WTC11 (cell line): ENCODE measurements at regions not wholly inside any gene's neighbourhood (a gene's known extent, or its start where the extent isn't known, plus 50 kb on each side); places are given as distances from the start of the nearest gene placed in this dataset.

ENCODE experiments used
- ATAC-seq: fragments of 200-7000 bp; cut with Tn5 transposase; 2 replicates; pipeline ENCODE4 v1.10.0; 2021; ENCODE audit warnings: mild to moderate bottlenecking, moderate library complexity
- CTCF ChIA-PET: fragments of 300-600 bp; sonication (Branson Sonifier 250); formaldehyde crosslinking; loops from one replicate; lab custom pipeline; 2021; ENCODE audit warnings: antibody characterized with exemption; lab: Charles Lee
- POLR2A ChIA-PET: fragments of 350-600 bp; sonication (Branson Sonifier 250); formaldehyde crosslinking; loops from one replicate; lab custom pipeline; 2021; ENCODE audit warnings: antibody characterized with exemption; lab: Charles Lee
- DNase-seq: peaks from one replicate; pipeline ENCODE4 v3.0.0; 2021; ENCODE audit warnings: low spot score
- H3K27ac Mint-ChIP-seq: 2 replicates; pipeline ENCODE4 v1.8.0; 2021; ENCODE audit warnings: mixed read lengths
- H3K27me3 Mint-ChIP-seq: 2 replicates; pipeline ENCODE4 v1.8.0; 2021; ENCODE audit warnings: low read depth, mild to moderate bottlenecking, moderate library complexity, mixed read lengths
- H3K36me3 Mint-ChIP-seq: 2 replicates; pipeline ENCODE4 v1.8.0; 2021; ENCODE audit warnings: mixed read lengths
- H3K4me1 Mint-ChIP-seq: 2 replicates; pipeline ENCODE4 v1.8.0; 2022; ENCODE audit warnings: mixed read lengths
- H3K4me3 Mint-ChIP-seq: 2 replicates; pipeline ENCODE4 v1.8.0; 2021; ENCODE audit warnings: mild to moderate bottlenecking, moderate library complexity, mixed read lengths
- H3K9me3 Mint-ChIP-seq: 2 replicates; pipeline ENCODE4 v1.8.0; 2021; ENCODE audit warnings: mixed read lengths
- ATF1 ChIP-seq: sonication (generic); formaldehyde crosslinking; IDR thresholded peaks from 2 replicates; pipeline ENCODE4 v1.8.1; 2023; ENCODE audit warnings: mild to moderate bottlenecking, moderate library complexity, missing genetic modification reagents
- CREB1 ChIP-seq: sonication (generic); formaldehyde crosslinking; IDR thresholded peaks from 2 replicates; pipeline ENCODE4 v1.8.0; 2023; ENCODE audit warnings: mild to moderate bottlenecking, missing genetic modification reagents
- ESRRA ChIP-seq: sonication (generic); formaldehyde crosslinking; IDR thresholded peaks from 2 replicates; pipeline ENCODE4 v1.8.1; 2022; ENCODE audit warnings: mild to moderate bottlenecking, missing genetic modification reagents, borderline replicate concordance
- GRHL2 ChIP-seq: fragments of 250-450 bp; sonication (Bioruptor Pico); IDR thresholded peaks from 2 replicates; pipeline ENCODE4 v1.8.0; 2022; ENCODE audit warnings: mild to moderate bottlenecking, moderate library complexity; ENCODE audit not compliant: insufficient replicate concordance, severe bottlenecking
- HMGA2 ChIP-seq: fragments of 250-450 bp; sonication (Bioruptor Pico); IDR thresholded peaks from 2 replicates; pipeline ENCODE4 v1.4.0; 2021; ENCODE audit warnings: mild to moderate bottlenecking, moderate library complexity
- IRF2 ChIP-seq: sonication (generic); formaldehyde crosslinking; IDR thresholded peaks from 2 replicates; pipeline ENCODE4 v1.8.0; 2022; ENCODE audit warnings: low read depth, missing genetic modification reagents, borderline replicate concordance
- KAT7 ChIP-seq: sonication (generic); formaldehyde crosslinking; IDR thresholded peaks from 2 replicates; pipeline ENCODE4 v1.8.1; 2023; ENCODE audit warnings: missing genetic modification reagents, mild to moderate bottlenecking, borderline replicate concordance
- MXD4 ChIP-seq: fragments of 250-450 bp; sonication (Bioruptor Pico); IDR thresholded peaks from 2 replicates; pipeline ENCODE4 v1.8.0; 2021; ENCODE audit warnings: mild to moderate bottlenecking, moderate library complexity, borderline replicate concordance
- MYBL2 ChIP-seq: sonication (generic); formaldehyde crosslinking; IDR thresholded peaks from 2 replicates; pipeline ENCODE4 v1.8.1; 2023; ENCODE audit warnings: mild to moderate bottlenecking, moderate library complexity, missing genetic modification reagents
- NR1H2 ChIP-seq: sonication (generic); formaldehyde crosslinking; IDR thresholded peaks from 2 replicates; pipeline ENCODE4 v1.9.0; 2021; ENCODE audit warnings: mild to moderate bottlenecking, moderate library complexity, missing genetic modification reagents
- PRRX2 ChIP-seq: fragments of 250-450 bp; sonication (Bioruptor Pico); IDR thresholded peaks from 2 replicates; pipeline ENCODE4 v1.8.0; 2021; ENCODE audit warnings: mild to moderate bottlenecking
- SMAD4 ChIP-seq: sonication (generic); formaldehyde crosslinking; IDR thresholded peaks from 2 replicates; pipeline ENCODE4 v1.8.0; 2022; ENCODE audit warnings: mild to moderate bottlenecking, missing genetic modification reagents
- TP53 ChIP-seq: sonication (generic); formaldehyde crosslinking; IDR thresholded peaks from 2 replicates; pipeline ENCODE4 v1.8.1; 2023; ENCODE audit warnings: mild to moderate bottlenecking, missing genetic modification reagents
- ZBTB21 ChIP-seq: sonication (generic); formaldehyde crosslinking; IDR thresholded peaks from 2 replicates; pipeline ENCODE4 v1.8.1; 2023; ENCODE audit warnings: mild to moderate bottlenecking, missing genetic modification reagents, borderline replicate concordance
- ZNF138 ChIP-seq: sonication (generic); formaldehyde crosslinking; conservative IDR thresholded peaks from 2 replicates; pipeline ENCODE4 v1.8.1; 2022; ENCODE audit warnings: mild to moderate bottlenecking, moderate library complexity, missing genetic modification reagents
- ZNF232 ChIP-seq: sonication (generic); formaldehyde crosslinking; IDR thresholded peaks from 2 replicates; pipeline ENCODE4 v1.8.0; 2022; ENCODE audit warnings: mild to moderate bottlenecking, missing genetic modification reagents
- ZNF263 ChIP-seq: sonication (generic); formaldehyde crosslinking; IDR thresholded peaks from 2 replicates; pipeline ENCODE4 v1.8.1; 2022; ENCODE audit warnings: low read depth, mild to moderate bottlenecking, moderate library complexity, missing genetic modification reagents
- ZNF423 ChIP-seq: fragments of 250-450 bp; sonication (Bioruptor Pico); IDR thresholded peaks from 2 replicates; pipeline ENCODE4 v2.1.2; 2022; ENCODE audit warnings: mild to moderate bottlenecking, moderate library complexity
- TF ChIP-seq, protein P1 (sequence below): sonication (generic); formaldehyde crosslinking; IDR thresholded peaks from 2 replicates; pipeline ENCODE4 v1.8.0; 2022; ENCODE audit warnings: mild to moderate bottlenecking, missing genetic modification reagents
- TF ChIP-seq, protein P2 (sequence below): fragments of 250-450 bp; sonication (Bioruptor Pico); conservative IDR thresholded peaks from 2 replicates; pipeline ENCODE4 v1.9.0; 2021; ENCODE audit warnings: mild to moderate bottlenecking
- TF ChIP-seq, protein P3 (sequence below): sonication (generic); formaldehyde crosslinking; IDR thresholded peaks from 2 replicates; pipeline ENCODE4 v1.8.1; 2022; ENCODE audit warnings: mild to moderate bottlenecking, missing genetic modification reagents, moderate library complexity, borderline replicate concordance
- TF ChIP-seq, protein P4 (sequence below): fragments of 250-450 bp; sonication (Bioruptor Pico); IDR thresholded peaks from 2 replicates; pipeline ENCODE4 v1.9.0; 2021; ENCODE audit warnings: mild to moderate bottlenecking
- TF ChIP-seq, protein P5 (sequence below): fragments of 250-450 bp; sonication (Bioruptor Pico); IDR thresholded peaks from 2 replicates; pipeline ENCODE4 v1.9.0; 2021; ENCODE audit warnings: moderate library complexity, mild to moderate bottlenecking, inconsistent platforms, borderline replicate concordance

DNA sequence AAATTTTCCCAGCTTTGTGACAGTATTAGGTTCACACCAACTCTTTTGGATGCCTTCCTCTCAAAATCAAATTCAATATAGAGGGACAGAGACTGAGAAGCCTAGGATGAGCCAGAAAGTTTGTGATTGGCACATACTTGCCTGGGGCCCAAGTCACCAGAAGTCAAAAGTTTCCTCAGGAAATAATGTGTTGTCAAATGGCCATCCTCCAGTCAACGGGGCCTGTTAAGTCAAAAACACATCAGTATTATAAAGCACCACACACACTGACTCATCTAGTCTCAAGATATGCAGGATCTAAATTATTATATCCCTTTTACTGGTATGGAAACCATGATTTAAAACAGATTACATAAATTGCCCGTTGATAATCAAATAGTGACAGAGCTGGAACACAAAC, 158.1 kb downstream of the AHR start (continued):
- TF ChIP-seq, protein P1, sequence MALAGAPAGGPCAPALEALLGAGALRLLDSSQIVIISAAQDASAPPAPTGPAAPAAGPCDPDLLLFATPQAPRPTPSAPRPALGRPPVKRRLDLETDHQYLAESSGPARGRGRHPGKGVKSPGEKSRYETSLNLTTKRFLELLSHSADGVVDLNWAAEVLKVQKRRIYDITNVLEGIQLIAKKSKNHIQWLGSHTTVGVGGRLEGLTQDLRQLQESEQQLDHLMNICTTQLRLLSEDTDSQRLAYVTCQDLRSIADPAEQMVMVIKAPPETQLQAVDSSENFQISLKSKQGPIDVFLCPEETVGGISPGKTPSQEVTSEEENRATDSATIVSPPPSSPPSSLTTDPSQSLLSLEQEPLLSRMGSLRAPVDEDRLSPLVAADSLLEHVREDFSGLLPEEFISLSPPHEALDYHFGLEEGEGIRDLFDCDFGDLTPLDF = no peak
- TF ChIP-seq, all 79 proteins: peak for 0

DNA sequence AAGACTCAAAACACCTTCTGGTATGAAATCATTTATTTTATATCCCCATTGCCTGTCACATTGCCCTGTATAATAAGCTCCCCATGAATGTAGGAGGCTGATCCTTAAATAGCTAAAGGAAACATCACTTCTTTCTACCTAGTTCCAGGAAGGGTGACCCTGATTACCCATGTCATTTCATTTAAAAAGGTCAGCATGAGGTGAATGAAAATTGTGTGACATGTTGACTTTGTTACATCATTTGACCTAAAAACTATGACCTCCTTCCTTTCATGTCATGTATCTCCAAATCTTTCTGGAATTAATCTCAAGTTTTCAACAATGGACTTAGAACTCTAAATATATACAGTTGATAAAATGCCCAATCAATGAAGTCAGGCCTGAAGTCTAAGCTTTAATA, 161.5 kb downstream of the AHR start:
- TF ChIP-seq HMGA2 (no peak), ZNF263 (no peak), ZNF138 (no peak), NR1H2 (CRISPR knock-in tag) (no peak), ZNF232 (CRISPR knock-in tag) (no peak), MXD4 (CRISPR knock-in tag) (no peak), GRHL2 (CRISPR knock-in tag) (no peak), ZNF423 (CRISPR knock-in tag) (no peak), MYBL2 (CRISPR knock-in tag) (no peak), ESRRA (no peak), SMAD4 (no peak)
- TF ChIP-seq, protein P2, sequence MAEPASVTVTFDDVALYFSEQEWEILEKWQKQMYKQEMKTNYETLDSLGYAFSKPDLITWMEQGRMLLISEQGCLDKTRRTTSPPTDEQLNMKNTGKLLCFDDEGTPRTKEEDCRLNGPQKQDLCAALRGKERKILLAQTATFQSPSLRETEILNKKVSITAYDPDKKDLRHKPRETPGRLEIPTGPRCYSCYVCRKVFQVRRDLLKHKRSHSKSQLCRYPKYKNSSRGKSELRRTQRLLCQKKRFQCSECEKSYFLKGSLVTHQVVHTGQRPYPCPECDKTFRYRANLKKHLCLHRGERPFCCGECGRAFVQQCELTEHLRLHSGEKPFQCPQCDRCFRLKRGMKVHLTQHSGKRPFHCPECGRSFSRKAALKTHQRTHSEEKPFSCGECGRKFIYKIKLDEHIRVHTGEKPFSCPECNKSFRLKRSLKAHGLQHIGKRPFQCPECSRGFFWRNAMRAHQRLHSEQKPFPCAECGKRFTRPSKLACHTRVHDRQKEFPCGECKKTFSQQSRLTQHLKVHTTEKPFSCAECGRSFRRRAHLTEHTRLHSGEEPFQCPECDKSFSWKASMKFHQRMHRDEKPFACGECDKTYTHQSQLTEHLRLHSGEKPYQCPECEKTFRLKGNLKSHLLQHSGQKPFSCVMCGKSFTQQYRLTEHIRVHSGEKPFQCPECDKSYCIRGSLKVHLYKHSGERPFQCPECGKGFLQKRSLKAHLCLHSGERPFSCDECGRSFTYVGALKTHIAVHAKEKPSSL = no peak
- TF ChIP-seq, all 79 proteins: peak for 0
- Mint-ChIP-seq H3K9me3 (peaks cover 69% of the 10 kb centered on the region), H3K4me1 (peaks cover 33% of the 10 kb centered on the region), H3K27me3 (no peaks in the 10 kb centered on the region), H3K4me3 (no peak overlapping the region), H3K36me3 (peaks cover 44% of the 10 kb centered on the region), H3K27ac (no peak overlapping the region)
- ChIA-PET POLR2A (no interaction called here), CTCF (no interaction called here)
- ATAC-seq (no peak), DNase-seq (no peak)

DNA sequence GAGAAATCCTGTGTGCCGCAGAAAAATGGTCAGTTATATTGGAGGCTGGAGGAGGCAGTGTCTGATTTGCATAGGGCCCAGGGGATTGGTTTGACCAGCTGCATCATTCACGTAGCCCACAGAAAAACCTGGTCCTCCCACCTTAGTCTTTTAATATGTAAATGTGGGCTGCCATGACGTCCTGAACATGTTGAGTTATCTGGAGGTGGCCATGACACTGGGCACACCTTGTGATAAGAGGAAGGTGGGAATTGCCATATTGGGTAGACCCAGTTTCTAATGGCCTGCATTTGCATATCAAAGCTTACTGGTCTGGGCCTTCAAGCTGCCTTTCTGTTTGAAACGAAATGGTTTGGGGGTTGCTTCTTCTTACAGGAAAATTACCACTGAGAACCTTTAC, 162.2 kb downstream of the AHR start:
- CTCF ChIA-PET = no interaction called here

More for the DNA sequence above, 162.2 kb downstream of the AHR start:
- Mint-ChIP-seq H3K4me1 (peaks cover 33% of the 10 kb centered on the region), H3K9me3 (peaks cover 63% of the 10 kb centered on the region), H3K4me3 (no peak overlapping the region), H3K27ac (no peak overlapping the region), H3K36me3 (peaks cover 44% of the 10 kb centered on the region), H3K27me3 (no peaks in the 10 kb centered on the region)
- POLR2A ChIA-PET = no interaction called here
- TF ChIP-seq, protein P3, sequence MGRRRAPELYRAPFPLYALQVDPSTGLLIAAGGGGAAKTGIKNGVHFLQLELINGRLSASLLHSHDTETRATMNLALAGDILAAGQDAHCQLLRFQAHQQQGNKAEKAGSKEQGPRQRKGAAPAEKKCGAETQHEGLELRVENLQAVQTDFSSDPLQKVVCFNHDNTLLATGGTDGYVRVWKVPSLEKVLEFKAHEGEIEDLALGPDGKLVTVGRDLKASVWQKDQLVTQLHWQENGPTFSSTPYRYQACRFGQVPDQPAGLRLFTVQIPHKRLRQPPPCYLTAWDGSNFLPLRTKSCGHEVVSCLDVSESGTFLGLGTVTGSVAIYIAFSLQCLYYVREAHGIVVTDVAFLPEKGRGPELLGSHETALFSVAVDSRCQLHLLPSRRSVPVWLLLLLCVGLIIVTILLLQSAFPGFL (CRISPR knock-in tag) = no peak
- TF ChIP-seq, protein P4, sequence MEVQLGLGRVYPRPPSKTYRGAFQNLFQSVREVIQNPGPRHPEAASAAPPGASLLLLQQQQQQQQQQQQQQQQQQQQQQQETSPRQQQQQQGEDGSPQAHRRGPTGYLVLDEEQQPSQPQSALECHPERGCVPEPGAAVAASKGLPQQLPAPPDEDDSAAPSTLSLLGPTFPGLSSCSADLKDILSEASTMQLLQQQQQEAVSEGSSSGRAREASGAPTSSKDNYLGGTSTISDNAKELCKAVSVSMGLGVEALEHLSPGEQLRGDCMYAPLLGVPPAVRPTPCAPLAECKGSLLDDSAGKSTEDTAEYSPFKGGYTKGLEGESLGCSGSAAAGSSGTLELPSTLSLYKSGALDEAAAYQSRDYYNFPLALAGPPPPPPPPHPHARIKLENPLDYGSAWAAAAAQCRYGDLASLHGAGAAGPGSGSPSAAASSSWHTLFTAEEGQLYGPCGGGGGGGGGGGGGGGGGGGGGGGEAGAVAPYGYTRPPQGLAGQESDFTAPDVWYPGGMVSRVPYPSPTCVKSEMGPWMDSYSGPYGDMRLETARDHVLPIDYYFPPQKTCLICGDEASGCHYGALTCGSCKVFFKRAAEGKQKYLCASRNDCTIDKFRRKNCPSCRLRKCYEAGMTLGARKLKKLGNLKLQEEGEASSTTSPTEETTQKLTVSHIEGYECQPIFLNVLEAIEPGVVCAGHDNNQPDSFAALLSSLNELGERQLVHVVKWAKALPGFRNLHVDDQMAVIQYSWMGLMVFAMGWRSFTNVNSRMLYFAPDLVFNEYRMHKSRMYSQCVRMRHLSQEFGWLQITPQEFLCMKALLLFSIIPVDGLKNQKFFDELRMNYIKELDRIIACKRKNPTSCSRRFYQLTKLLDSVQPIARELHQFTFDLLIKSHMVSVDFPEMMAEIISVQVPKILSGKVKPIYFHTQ = no peak
- no peak for TF ChIP-seq GRHL2 (CRISPR knock-in tag)
- TF ChIP-seq PRRX2 (CRISPR knock-in tag) = no peak
- no peak for TF ChIP-seq KAT7 (CRISPR knock-in tag)
- no peak for TF ChIP-seq IRF2 (CRISPR knock-in tag)
- TF ChIP-seq ZBTB21 (CRISPR knock-in tag) = no peak
- TF ChIP-seq MYBL2 (CRISPR knock-in tag) = no peak
- TF ChIP-seq TP53 (CRISPR knock-in tag) = no peak
- no peak for TF ChIP-seq CREB1 (CRISPR knock-in tag)
- no peak for TF ChIP-seq ESRRA
- no peak for TF ChIP-seq ATF1 (CRISPR knock-in tag)
- TF ChIP-seq, protein P5, sequence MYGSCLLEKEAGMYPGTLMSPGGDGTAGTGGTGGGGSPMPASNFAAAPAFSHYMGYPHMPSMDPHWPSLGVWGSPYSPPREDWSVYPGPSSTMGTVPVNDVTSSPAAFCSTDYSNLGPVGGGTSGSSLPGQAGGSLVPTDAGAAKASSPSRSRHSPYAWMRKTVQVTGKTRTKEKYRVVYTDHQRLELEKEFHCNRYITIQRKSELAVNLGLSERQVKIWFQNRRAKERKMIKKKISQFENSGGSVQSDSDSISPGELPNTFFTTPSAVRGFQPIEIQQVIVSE (CRISPR knock-in tag) = no peak
- TF ChIP-seq, protein P2 = no peak
- ATAC-seq (peak; percentile 80), DNase-seq (no peak)
